ENCODE measurements at regions not wholly inside any gene's neighbourhood (a gene's known extent, or its start where the extent isn't known, plus 50 kb on each side); places are given as distances from the start of the nearest gene placed in this dataset.

- DNase-seq (ENCODE audit: low spot score), result no peak
Measured at GRCh38 chr10:31583293-31583692, 264.3 kb downstream of the ZEB1 start.

GRCh38 chr10:31582365-31583052 is 263.5 kb downstream of the ZEB1 start:
- no peak for DNase-seq (ENCODE audit: low spot score)

GRCh38 chr10:31581741-31582323 is 262.8 kb downstream of the ZEB1 start:
- no peak for DNase-seq (ENCODE audit: low spot score)

GRCh38 chr10:31580646-31581045 is 261.6 kb downstream of the ZEB1 start:
- no peak for DNase-seq (ENCODE audit: low spot score)
